ENCODE measurements at regions not wholly inside any gene's neighbourhood (a gene's known extent, or its start where the extent isn't known, plus 50 kb on each side); places are given as distances from the start of the nearest gene placed in this dataset.

DNA sequence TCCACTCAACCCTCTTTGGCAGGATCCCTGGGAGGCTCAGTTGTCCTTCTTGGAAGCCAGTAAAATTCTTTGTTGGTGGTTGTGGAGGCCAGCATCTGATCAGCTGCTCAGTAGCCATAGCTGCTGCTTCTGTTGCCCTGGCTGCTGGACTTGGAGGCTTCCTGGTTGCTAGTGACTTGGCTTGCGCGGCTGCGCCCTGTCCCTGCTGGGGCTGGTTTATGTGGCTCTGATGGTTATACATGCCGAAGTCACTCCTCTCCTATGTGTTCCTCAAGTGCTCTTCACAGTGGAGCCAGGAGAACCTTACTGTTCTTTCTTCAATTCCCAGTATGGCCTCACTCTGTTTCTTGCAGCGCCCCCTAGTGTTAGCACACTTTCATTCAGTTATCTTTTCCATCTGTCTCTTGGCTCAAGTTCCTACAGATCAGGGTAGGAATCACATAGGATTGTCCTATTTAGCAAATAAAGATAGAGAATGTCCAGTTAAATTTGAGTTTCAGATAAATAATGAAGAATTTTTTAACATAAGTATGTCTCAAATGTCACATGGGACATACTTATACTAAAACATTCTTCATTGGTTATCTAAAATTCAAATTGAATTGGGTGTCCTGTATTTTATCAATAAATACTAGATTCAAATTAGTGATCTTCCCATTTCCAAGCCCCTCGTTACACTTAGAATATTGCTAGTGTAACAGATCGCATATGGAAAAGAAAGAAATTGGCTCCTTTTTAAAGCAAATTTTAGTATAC lies 176.5 kb downstream of the TGFB2 start:
- Mint-ChIP-seq H3K36me3 (ENCODE audit: insufficient read depth, unreplicated experiment) (no peaks in the 10 kb centered on the region), H3K4me3 (ENCODE audit: low read depth, unreplicated experiment) (no peak overlapping the region), H3K4me1 (ENCODE audit: low read depth, unreplicated experiment) (peaks cover 35% of the 10 kb centered on the region), H3K27ac (ENCODE audit: unreplicated experiment) (no peak overlapping the region), H3K9me3 (ENCODE audit: low read depth, unreplicated experiment) (no peaks in the 10 kb centered on the region), H3K27me3 (ENCODE audit: unreplicated experiment) (no peaks in the 10 kb centered on the region)
- intact Hi-C loops (cut with micrococcal nuclease; ENCODE audit: unreplicated experiment) = no loop called here
- TF ChIP-seq, protein P1, sequence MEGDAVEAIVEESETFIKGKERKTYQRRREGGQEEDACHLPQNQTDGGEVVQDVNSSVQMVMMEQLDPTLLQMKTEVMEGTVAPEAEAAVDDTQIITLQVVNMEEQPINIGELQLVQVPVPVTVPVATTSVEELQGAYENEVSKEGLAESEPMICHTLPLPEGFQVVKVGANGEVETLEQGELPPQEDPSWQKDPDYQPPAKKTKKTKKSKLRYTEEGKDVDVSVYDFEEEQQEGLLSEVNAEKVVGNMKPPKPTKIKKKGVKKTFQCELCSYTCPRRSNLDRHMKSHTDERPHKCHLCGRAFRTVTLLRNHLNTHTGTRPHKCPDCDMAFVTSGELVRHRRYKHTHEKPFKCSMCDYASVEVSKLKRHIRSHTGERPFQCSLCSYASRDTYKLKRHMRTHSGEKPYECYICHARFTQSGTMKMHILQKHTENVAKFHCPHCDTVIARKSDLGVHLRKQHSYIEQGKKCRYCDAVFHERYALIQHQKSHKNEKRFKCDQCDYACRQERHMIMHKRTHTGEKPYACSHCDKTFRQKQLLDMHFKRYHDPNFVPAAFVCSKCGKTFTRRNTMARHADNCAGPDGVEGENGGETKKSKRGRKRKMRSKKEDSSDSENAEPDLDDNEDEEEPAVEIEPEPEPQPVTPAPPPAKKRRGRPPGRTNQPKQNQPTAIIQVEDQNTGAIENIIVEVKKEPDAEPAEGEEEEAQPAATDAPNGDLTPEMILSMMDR (IDR thresholded peaks at IDR 0.05; ENCODE audit: unreplicated experiment) = peak; percentile 49
- CTCF ChIA-PET = no interaction called here
- BruUV-seq (replicated peaks) = no TSS peak
- DNase-seq = peak; percentile 54

DNA sequence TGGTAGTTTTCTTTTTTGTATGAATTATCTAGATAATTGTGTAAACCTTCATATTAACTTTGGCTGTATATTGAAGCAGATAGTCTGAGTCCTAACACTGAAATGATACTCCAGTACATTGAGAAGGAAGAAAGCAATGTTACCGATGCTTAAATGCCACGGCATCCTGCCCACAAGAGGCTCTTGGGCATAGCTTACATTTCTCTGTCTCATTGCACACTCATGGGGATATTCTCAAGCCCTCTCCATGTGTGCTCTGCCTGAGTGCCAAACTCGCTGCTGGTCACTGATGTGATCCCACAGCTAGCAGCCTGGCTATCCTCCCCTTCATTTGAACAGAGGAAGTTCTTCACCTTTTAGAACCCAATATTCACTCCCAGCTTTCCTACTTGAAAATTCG lies 179.4 kb downstream of the TGFB2 start:
- no peak overlapping the region for H3K27ac Mint-ChIP-seq (ENCODE audit: unreplicated experiment)
- no peaks in the 10 kb centered on the region for H3K27me3 Mint-ChIP-seq (ENCODE audit: unreplicated experiment)
- TF ChIP-seq, protein P1 (IDR thresholded peaks at IDR 0.05; ENCODE audit: unreplicated experiment) = no peak
- no peak overlapping the region for H3K4me3 Mint-ChIP-seq (ENCODE audit: low read depth, unreplicated experiment)
- H3K9me3 Mint-ChIP-seq (ENCODE audit: low read depth, unreplicated experiment) = no peaks in the 10 kb centered on the region
- BruUV-seq (replicated peaks) = no TSS peak
- H3K36me3 Mint-ChIP-seq (ENCODE audit: insufficient read depth, unreplicated experiment) = no peaks in the 10 kb centered on the region
- peaks cover 43% of the 10 kb centered on the region for H3K4me1 Mint-ChIP-seq (ENCODE audit: low read depth, unreplicated experiment)
- DNase-seq = no peak
- intact Hi-C loops (cut with micrococcal nuclease; ENCODE audit: unreplicated experiment) = no loop called here
- CTCF ChIA-PET = interaction anchor here (0.8 kb wide), 1 partner anchor 23 kb away, joined by 3 read pairs; no protein-coding TSS in a partner anchor

DNA sequence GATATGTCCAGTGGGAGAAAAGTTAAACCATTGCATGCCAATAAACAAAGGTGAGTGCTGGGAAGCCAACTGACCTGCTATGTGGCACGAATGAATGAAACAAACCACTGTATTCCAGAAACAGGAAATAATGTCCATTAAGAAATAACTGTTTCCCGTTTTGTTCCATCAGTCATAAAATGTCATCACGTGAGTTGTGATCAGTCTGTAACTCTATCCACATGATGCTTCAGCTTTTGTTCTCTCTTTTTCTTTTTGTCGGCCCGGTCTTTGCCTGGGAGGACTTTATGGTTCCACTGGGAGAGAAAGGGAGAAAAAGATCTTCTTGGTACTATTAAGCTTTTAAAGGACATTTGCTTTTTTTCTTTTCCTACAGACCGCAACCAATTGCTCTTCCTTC lies 179.9 kb downstream of the TGFB2 start:
- H3K36me3 Mint-ChIP-seq (ENCODE audit: insufficient read depth, unreplicated experiment) = no peaks in the 10 kb centered on the region
- H3K27me3 Mint-ChIP-seq (ENCODE audit: unreplicated experiment) = no peaks in the 10 kb centered on the region
- BruUV-seq (replicated peaks) = no TSS peak
- intact Hi-C loops (cut with micrococcal nuclease; ENCODE audit: unreplicated experiment) = no loop called here
- H3K27ac Mint-ChIP-seq (ENCODE audit: unreplicated experiment) = peak overlapping the region; percentile 19
- no peak overlapping the region for H3K4me3 Mint-ChIP-seq (ENCODE audit: low read depth, unreplicated experiment)
- no peak for DNase-seq
- TF ChIP-seq, protein P1 (IDR thresholded peaks at IDR 0.05; ENCODE audit: unreplicated experiment) = no peak
- H3K9me3 Mint-ChIP-seq (ENCODE audit: low read depth, unreplicated experiment) = no peaks in the 10 kb centered on the region
- CTCF ChIA-PET = interaction anchor here (0.7 to 0.8 kb wide), 2 partner anchors 23 to 66 kb away, joined by 3 to 4 read pairs; no protein-coding TSS in a partner anchor
- peaks cover 42% of the 10 kb centered on the region for H3K4me1 Mint-ChIP-seq (ENCODE audit: low read depth, unreplicated experiment)

DNA sequence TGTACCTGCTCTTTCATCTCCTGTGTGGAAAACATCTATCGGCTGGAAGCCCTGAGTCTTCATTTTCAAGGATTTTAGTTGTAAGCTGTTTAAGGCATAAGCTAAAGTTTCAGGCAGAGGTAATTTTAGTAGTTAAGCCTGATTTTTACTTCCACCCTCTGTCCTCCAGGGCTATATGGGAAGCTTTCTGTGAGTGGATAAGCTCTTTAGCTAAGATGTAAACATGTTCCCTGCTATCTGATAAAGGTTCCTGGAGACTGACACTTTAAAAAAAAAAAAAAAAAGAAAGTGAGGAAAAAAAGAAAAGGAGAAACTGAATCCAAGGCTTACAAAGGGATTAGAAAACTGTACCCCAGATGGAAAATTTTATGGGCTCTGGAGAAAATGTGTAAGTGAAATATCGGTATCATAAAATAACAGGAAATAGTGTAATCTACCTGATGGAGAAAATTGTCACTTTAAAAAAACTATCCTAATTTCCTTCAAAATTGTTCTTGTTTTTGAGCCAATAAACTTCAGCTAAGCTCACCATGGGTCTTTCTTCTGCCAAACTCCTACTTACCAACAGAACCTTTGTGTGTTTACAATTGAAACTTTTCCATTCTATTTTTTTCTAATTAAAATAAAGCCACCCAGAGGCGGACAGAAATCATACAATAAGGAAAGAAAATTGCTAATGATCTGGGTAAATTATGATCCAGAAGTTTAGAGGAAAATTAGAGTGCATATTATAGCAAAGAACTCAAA lies 180.5 kb downstream of the TGFB2 start:
- peaks cover 42% of the 10 kb centered on the region for H3K4me1 Mint-ChIP-seq (ENCODE audit: low read depth, unreplicated experiment)
- peak overlapping the region; percentile 19 for H3K27ac Mint-ChIP-seq (ENCODE audit: unreplicated experiment)

More for the DNA sequence above, 180.5 kb downstream of the TGFB2 start:
- no TSS peak for BruUV-seq (replicated peaks)
- intact Hi-C loops (cut with micrococcal nuclease; ENCODE audit: unreplicated experiment) = no loop called here
- Mint-ChIP-seq H3K9me3 (ENCODE audit: low read depth, unreplicated experiment) (no peaks in the 10 kb centered on the region), H3K27me3 (ENCODE audit: unreplicated experiment) (no peaks in the 10 kb centered on the region), H3K4me3 (ENCODE audit: low read depth, unreplicated experiment) (no peak overlapping the region), H3K36me3 (ENCODE audit: insufficient read depth, unreplicated experiment) (no peaks in the 10 kb centered on the region)
- CTCF ChIA-PET = interaction anchor here (0.7 to 0.8 kb wide), 2 partner anchors 22 to 67 kb away, joined by 3 to 4 read pairs; no protein-coding TSS in a partner anchor
- no peak for DNase-seq
- TF ChIP-seq, protein P1 (IDR thresholded peaks at IDR 0.05; ENCODE audit: unreplicated experiment) = no peak
